CD14-positive monocyte (primary cell): ENCODE measurements at regions not wholly inside any gene's neighbourhood (a gene's known extent, or its start where the extent isn't known, plus 50 kb on each side); places are given as distances from the start of the nearest gene placed in this dataset.
"Not testable (repeated sequence)": the region's sequence is repeated elsewhere in the genome, so short reads cannot be mapped to it uniquely, and the experiment has no call there.

Source experiments
- DNase-seq, 3 donors: peaks; one replicate each; pipeline ENCODE4 v3.0.0-alpha.2; 2011 to 2022
- H2AFZ ChIP-seq: 2 replicates; pipeline ENCODE4 v1.6.0; 2012; ENCODE audit warnings: mild to moderate bottlenecking, low read depth, low read length, inconsistent platforms; ENCODE audit not compliant: insufficient read depth, poor library complexity, severe bottlenecking
- H3K27ac ChIP-seq, 2 donors: 1 replicate in 1 of 2; 2 replicates in 1 of 2; pipeline ENCODE4 v1.5.1; 2012 to 2013; ENCODE audit warnings: low read length in 2 of 2, control low read depth in 1 of 2, inconsistent platforms in 1 of 2, low read depth in 1 of 2, mild to moderate bottlenecking in 1 of 2
- H3K27me3 ChIP-seq, 2 donors: one replicate each; pipeline versions ENCODE4 v1.6.0 to v1.6.1; 2011 to 2013; ENCODE audit warnings: low read length in 2 of 2; ENCODE audit not compliant: control insufficient read depth in 2 of 2, insufficient read depth in 2 of 2
- H3K36me3 ChIP-seq, 2 donors: replicated peaks in 1 of 2; 1 replicate in 1 of 2; 2 replicates in 1 of 2; pipeline versions ENCODE4 v1.5.1 to v1.6.1; 2012 to 2013; ENCODE audit warnings: low read length in 2 of 2, control low read depth in 1 of 2, inconsistent platforms in 1 of 2, mild to moderate bottlenecking in 1 of 2; ENCODE audit not compliant: insufficient read depth in 2 of 2, control insufficient read depth in 1 of 2
- H3K4me1 ChIP-seq, 2 donors: 1 replicate in 1 of 2; 2 replicates in 1 of 2; pipeline versions ENCODE4 v1.5.1 to v1.6.1; 2012 to 2013; ENCODE audit warnings: low read length in 2 of 2, control low read depth in 1 of 2, inconsistent platforms in 1 of 2, mild to moderate bottlenecking in 1 of 2, moderate library complexity in 1 of 2; ENCODE audit not compliant: insufficient read depth in 2 of 2, control insufficient read depth in 1 of 2
- H3K4me2 ChIP-seq: replicated peaks from 2 replicates; pipeline ENCODE3; 2012; ENCODE audit warnings: low read length, moderate library complexity, mild to moderate bottlenecking; ENCODE audit not compliant: poor library complexity, severe bottlenecking; ENCODE audit errors: extremely low read depth
- H3K4me3 ChIP-seq, 3 experiments: fragments of 200-600 bp in 1 of 3; sonication (generic) in 1 of 3; replicated peaks in 1 of 3; 1 replicate in 2 of 3; 2 replicates in 1 of 3; pipeline ENCODE4 v1.5.1; 2011 to 2013; ENCODE audit warnings: low read length in 3 of 3, mild to moderate bottlenecking in 3 of 3, control low read depth in 2 of 3, low read depth in 2 of 3, inconsistent platforms in 1 of 3, moderate library complexity in 1 of 3
- H3K79me2 ChIP-seq: 2 replicates; pipeline ENCODE4 v1.6.0; 2012; ENCODE audit warnings: mild to moderate bottlenecking, control low read depth, inconsistent platforms, low read length, moderate library complexity; ENCODE audit not compliant: insufficient read depth
- H3K9ac ChIP-seq: 2 replicates; pipeline ENCODE4 v1.6.0; 2017; ENCODE audit warnings: low read length, mild to moderate bottlenecking; ENCODE audit not compliant: insufficient read depth, poor library complexity, severe bottlenecking
- H3K9me3 ChIP-seq, 2 donors: replicated peaks in 1 of 2; 1 replicate in 1 of 2; 2 replicates in 1 of 2; pipeline versions ENCODE4 v1.5.1 to v1.6.1; 2012 to 2013; ENCODE audit warnings: low read length in 2 of 2, control low read depth in 1 of 2; ENCODE audit not compliant: control insufficient read depth in 1 of 2, insufficient read depth in 1 of 2
- H4K20me1 ChIP-seq: 2 replicates; pipeline ENCODE4 v1.6.0; 2012; ENCODE audit warnings: mild to moderate bottlenecking, low read length, control low read depth, moderate library complexity; ENCODE audit not compliant: insufficient read depth
- H3K27ac Mint-ChIP-seq, 7 donors: one replicate each; pipeline ENCODE4 v1.8.0; 2020; ENCODE audit warnings: mild to moderate bottlenecking in 7 of 7, mixed read lengths in 7 of 7, moderate library complexity in 6 of 7, inconsistent platforms in 2 of 7
- H3K27me3 Mint-ChIP-seq, 3 donors: one replicate each; pipeline ENCODE4 v1.8.0; 2021 to 2022; ENCODE audit warnings: low read depth in 3 of 3, mild to moderate bottlenecking in 3 of 3, mixed read lengths in 3 of 3, moderate library complexity in 3 of 3, inconsistent platforms in 1 of 3
- H3K36me3 Mint-ChIP-seq, 2 donors: one replicate each; pipeline ENCODE4 v1.8.0; 2020; ENCODE audit warnings: mixed read lengths in 2 of 2, inconsistent platforms in 1 of 2, mild to moderate bottlenecking in 1 of 2
- H3K4me1 Mint-ChIP-seq: one replicate; pipeline ENCODE4 v1.8.0; 2020; ENCODE audit warnings: mild to moderate bottlenecking, mixed read lengths
- H3K4me3 Mint-ChIP-seq, 2 donors: one replicate each; pipeline ENCODE4 v1.8.0; 2020; ENCODE audit warnings: mild to moderate bottlenecking in 2 of 2, mixed read lengths in 2 of 2, moderate library complexity in 1 of 2
- H3K9me3 Mint-ChIP-seq, 7 donors: one replicate each; pipeline ENCODE4 v1.8.0; 2020 to 2022; ENCODE audit warnings: mixed read lengths in 7 of 7, mild to moderate bottlenecking in 6 of 7, moderate library complexity in 6 of 7, inconsistent platforms in 2 of 7
- CTCF ChIP-seq: fragments of 200-600 bp; IDR thresholded peaks from one replicate; pipeline ENCODE4 v1.8.0; 2022; ENCODE audit warnings: antibody characterized with exemption, mild to moderate bottlenecking
- WGBS: methylation state at CpG from one replicate; pipeline ENCODE4 v1.1.5; 2013; ENCODE audit warnings: missing lambda C conversion rate; ENCODE audit not compliant: insufficient coverage; 5-methylcytosine and 5-hydroxymethylcytosine counted together
- intact Hi-C, 2 donors: fragments of 100-400 bp; cut with micrococcal nuclease; formaldehyde crosslinking; loops; one replicate each; pipeline versions ENCODE4 v1.15.0 to v1.15.1; 2023

DNA sequence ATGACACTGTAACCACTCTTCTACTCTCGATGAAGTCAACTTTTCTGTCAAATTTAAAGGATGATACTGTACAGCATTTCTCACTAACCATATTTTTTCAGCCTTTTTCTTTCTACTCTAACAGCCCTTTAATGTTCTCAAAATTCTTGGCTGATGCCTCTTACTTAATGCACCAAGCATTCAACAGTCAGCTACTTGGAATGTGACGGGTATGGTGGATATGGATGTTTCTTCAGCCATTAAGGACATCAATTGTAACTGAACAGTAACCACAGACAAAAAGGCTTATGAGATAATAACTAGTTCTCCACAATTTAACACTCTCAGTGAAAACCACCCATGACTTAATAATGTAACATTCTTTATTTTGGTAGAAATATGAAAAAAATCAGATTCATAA is 467.2 kb upstream of the ZNF337 start:
- no CpG with 5 or more reads among the region's 2 CpGs for WGBS
- H3K4me2 ChIP-seq: no peak overlapping the region
- no peak for DNase-seq

GRCh38 chr20:26163151-26163550 is 466.5 kb upstream of the ZNF337 start:
- H4K20me1 ChIP-seq, intact Hi-C loops, DNase-seq, H3K4me1 ChIP-seq, H3K9me3 ChIP-seq, H3K4me1 Mint-ChIP-seq, H2AFZ ChIP-seq, H3K27ac Mint-ChIP-seq, H3K79me2 ChIP-seq, H3K4me3 ChIP-seq, H3K4me3 Mint-ChIP-seq, H3K4me2 ChIP-seq, H3K36me3 ChIP-seq, H3K27me3 ChIP-seq, H3K9me3 Mint-ChIP-seq, H3K36me3 Mint-ChIP-seq, H3K27ac ChIP-seq, H3K27me3 Mint-ChIP-seq, H3K9ac ChIP-seq: not testable (repeated sequence)
- WGBS: 90% methylated on average over 5 of the region's 5 CpGs

More for the DNA sequence above, 467.2 kb upstream of the ZNF337 start:
- Histone ChIP-seq H3K27ac (no peak overlapping the region), H3K79me2 (no peaks in the 10 kb centered on the region), H3K9me3 (no peaks in the 10 kb centered on the region), H4K20me1 (no peaks in the 10 kb centered on the region), H3K27me3 (no peaks in the 10 kb centered on the region), H2AFZ (no peak overlapping the region), H3K4me1 (no peaks in the 10 kb centered on the region), H3K9ac (no peak overlapping the region), H3K4me3 (no peak overlapping the region), H3K36me3 (no peaks in the 10 kb centered on the region)
- TF ChIP-seq CTCF: no peak
- Mint-ChIP-seq H3K4me3 (no peak overlapping the region), H3K27ac (no peak overlapping the region), H3K4me1 (no peaks in the 10 kb centered on the region), H3K36me3 (no peaks in the 10 kb centered on the region), H3K27me3 (no peaks in the 10 kb centered on the region), H3K9me3 (peaks cover 0 to 8% (median 1%) of the 10 kb centered on the region in 7 donors)
- intact Hi-C loops: no loop called here

DNA sequence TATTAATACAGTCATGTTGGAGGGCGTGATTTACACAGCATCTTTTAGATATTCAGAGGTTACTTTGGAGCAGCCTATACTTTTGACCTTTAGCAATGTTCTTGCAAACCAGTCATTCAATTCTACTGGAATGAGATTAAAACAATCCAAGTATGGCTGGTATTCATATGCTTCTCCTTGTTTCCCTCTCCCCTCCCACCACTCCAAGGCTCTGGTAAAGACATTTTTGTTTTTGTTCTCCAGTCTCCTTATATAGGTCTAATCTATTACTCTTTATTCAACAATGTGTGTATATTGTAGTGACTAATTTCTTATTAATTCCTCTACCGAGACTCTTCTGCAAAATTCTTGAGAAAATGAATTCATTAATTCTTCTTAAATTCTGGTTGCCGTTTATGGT is 465.1 kb upstream of the ZNF337 start:
- H3K4me1 Mint-ChIP-seq, H3K27ac ChIP-seq, H3K27me3 ChIP-seq, H3K79me2 ChIP-seq, H3K27me3 Mint-ChIP-seq, intact Hi-C loops, H3K9me3 Mint-ChIP-seq, H3K36me3 ChIP-seq, H3K4me2 ChIP-seq, H4K20me1 ChIP-seq, H3K4me3 Mint-ChIP-seq, H2AFZ ChIP-seq, H3K4me3 ChIP-seq, H3K9me3 ChIP-seq, H3K9ac ChIP-seq, DNase-seq, H3K36me3 Mint-ChIP-seq, H3K27ac Mint-ChIP-seq, H3K4me1 ChIP-seq: not testable (repeated sequence)
- whole genome bisulfite sequencing: no CpG with 5 or more reads among the region's 3 CpGs

- H3K36me3 Mint-ChIP-seq, H3K9ac ChIP-seq, DNase-seq, H2AFZ ChIP-seq, H3K27ac ChIP-seq, H3K27ac Mint-ChIP-seq, H3K36me3 ChIP-seq, H3K4me1 ChIP-seq, H3K4me3 ChIP-seq, H3K9me3 Mint-ChIP-seq, H3K79me2 ChIP-seq, H3K27me3 ChIP-seq, H3K27me3 Mint-ChIP-seq, H3K4me2 ChIP-seq, H3K9me3 ChIP-seq, intact Hi-C loops, H3K4me3 Mint-ChIP-seq, H3K4me1 Mint-ChIP-seq, H4K20me1 ChIP-seq: not testable (repeated sequence)
- WGBS: no CpG with 5 or more reads among the region's 2 CpGs
Observed at GRCh38 chr20:26160916-26161315, 464.3 kb upstream of the ZNF337 start.
